GM18511 (cell line): ENCODE measurements at regions not wholly inside any gene's neighbourhood (a gene's known extent, or its start where the extent isn't known, plus 50 kb on each side); places are given as distances from the start of the nearest gene placed in this dataset.

Experiments used
- ATAC-seq: cut with Tn5 transposase; IDR thresholded peaks from one replicate; pipeline ENCODE4 v1.9.1; 2021; ENCODE audit warnings: mild to moderate bottlenecking, moderate library complexity; ENCODE audit not compliant: unreplicated experiment

- ATAC-seq = no peak
Measured at GRCh38 chr15:38878926-38879325, 314.3 kb upstream of the RASGRP1 start.

- ATAC-seq = no peak
Measured at GRCh38 chr15:38879909-38880471, 315.4 kb upstream of the RASGRP1 start.

GRCh38 chr15:38882221-38882620, 317.6 kb upstream of the RASGRP1 start:
- no peak for ATAC-seq

GRCh38 chr15:38883987-38884386, 319.4 kb upstream of the RASGRP1 start:
- no peak for ATAC-seq

GRCh38 chr15:38885001-38885400, 320.4 kb upstream of the RASGRP1 start:
- ATAC-seq = no peak

GRCh38 chr15:38885471-38885952, 320.9 kb upstream of the RASGRP1 start:
- ATAC-seq = no peak

- ATAC-seq = no peak
Measured at GRCh38 chr15:38886315-38887163, 321.9 kb upstream of the RASGRP1 start.

- ATAC-seq = no peak
Measured at GRCh38 chr15:38888701-38889221, 324.1 kb upstream of the RASGRP1 start.

GRCh38 chr15:38890194-38890593, 325.6 kb upstream of the RASGRP1 start:
- no peak for ATAC-seq

- no peak for ATAC-seq
Measured at GRCh38 chr15:38893925-38894242, 329.3 kb upstream of the RASGRP1 start.

GRCh38 chr15:38894243-38894948, 329.8 kb upstream of the RASGRP1 start:
- ATAC-seq = no peak

- no peak for ATAC-seq
Measured at GRCh38 chr15:38895326-38896255, 331.0 kb upstream of the RASGRP1 start.

GRCh38 chr15:38896647-38897046, 332.0 kb upstream of the RASGRP1 start:
- no peak for ATAC-seq

- ATAC-seq = no peak
Measured at GRCh38 chr15:38897551-38897950, 332.9 kb upstream of the RASGRP1 start.

GRCh38 chr15:38898236-38898635, 333.6 kb upstream of the RASGRP1 start:
- ATAC-seq = no peak

GRCh38 chr15:38899300-38899699, 334.7 kb upstream of the RASGRP1 start:
- ATAC-seq = no peak

GRCh38 chr15:38904298-38904697, 339.7 kb upstream of the RASGRP1 start:
- no peak for ATAC-seq

GRCh38 chr15:38905632-38906031, 341.0 kb upstream of the RASGRP1 start:
- no peak for ATAC-seq

GRCh38 chr15:38920966-38921365, 356.4 kb upstream of the RASGRP1 start:
- ATAC-seq = no peak

GRCh38 chr15:38921471-38921870, 356.9 kb upstream of the RASGRP1 start:
- no peak for ATAC-seq

GRCh38 chr15:38928431-38928830, 363.8 kb upstream of the RASGRP1 start:
- ATAC-seq = no peak
